ENCODE measurements at regions not wholly inside any gene's neighbourhood (a gene's known extent, or its start where the extent isn't known, plus 50 kb on each side); places are given as distances from the start of the nearest gene placed in this dataset.

- DNase-seq (ENCODE audit: low spot score), result no peak
Measured at GRCh38 chr2:204428675-204429074, 116.6 kb upstream of the PARD3B start.

DNA sequence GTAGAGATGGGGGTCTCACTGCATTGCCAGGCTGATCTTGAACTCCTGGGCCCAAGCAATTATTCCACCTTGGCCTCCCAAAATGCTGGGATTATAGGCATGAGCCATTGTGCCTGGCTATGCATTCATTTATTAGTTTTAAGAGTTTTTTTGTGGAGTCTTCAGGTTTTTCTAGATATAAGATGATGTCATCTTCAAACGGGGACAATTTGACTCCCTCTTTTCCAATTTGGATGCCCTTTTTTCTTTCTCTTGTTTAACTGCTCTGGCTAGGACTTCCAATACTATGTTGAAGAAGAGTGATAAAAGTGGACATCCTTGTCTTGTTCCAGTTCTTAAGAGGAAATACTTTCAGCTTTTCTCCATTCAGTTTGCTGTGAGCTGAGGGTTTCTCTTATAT, 113.7 kb upstream of the PARD3B start:
- no peak for DNase-seq (ENCODE audit: low spot score)

DNA sequence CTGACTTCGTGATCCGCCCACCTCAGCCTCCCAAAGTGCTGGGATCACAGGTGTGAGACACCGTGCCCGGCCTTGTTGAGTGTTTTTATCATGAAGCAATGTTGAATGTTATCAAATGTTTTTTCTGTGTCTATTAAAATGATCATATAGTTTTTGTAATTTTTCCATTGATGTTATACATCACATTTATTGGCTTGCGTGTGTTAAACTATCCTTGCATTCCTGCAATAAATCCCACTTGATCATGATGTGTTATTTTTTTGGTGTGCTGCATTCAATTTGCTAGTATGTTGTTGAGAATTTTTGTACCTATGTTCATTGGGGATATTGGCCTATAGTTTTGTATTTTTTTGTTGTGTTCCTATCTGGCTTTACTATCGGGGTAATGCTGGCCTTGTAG, 113.1 kb upstream of the PARD3B start:
- DNase-seq (ENCODE audit: low spot score), result no peak

DNA sequence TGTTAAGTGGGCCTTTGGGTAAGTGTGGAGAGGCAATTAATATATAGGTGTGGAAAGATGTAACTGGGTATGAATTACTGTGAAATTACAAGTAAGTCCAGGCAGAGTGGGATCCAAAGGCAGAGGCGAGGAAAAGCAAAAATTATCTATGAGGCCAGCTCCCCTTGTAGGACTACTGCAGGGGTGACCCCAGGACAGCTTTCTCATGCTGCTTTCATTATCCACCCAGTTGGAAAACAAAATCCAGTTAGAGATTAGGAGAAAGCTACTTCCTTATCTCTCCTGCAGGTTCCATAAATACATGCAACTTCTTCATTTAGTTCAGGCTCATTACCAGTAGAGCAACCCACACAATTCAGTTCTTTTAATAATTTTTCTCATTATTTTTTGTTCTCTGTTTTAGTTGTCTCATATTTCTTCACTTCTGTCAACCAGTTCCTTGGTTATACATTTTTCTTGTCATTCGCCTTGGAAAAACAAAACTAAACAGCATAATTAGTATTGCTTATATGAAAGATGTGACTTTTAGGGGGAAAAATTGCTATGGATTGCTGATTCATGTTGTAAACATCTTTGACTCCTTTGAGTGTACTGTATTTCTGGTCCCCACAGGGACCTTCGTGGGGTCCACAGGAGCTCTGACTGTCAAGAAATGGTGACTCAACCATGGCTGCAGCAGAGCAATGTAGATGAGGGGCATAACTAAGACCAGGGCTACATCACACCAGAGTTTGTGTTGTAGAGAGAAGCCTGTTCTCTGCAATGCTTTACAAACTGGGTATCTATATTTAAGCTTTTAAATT, 110.4 kb upstream of the PARD3B start:
- DNase-seq (ENCODE audit: low spot score), result no peak

DNA sequence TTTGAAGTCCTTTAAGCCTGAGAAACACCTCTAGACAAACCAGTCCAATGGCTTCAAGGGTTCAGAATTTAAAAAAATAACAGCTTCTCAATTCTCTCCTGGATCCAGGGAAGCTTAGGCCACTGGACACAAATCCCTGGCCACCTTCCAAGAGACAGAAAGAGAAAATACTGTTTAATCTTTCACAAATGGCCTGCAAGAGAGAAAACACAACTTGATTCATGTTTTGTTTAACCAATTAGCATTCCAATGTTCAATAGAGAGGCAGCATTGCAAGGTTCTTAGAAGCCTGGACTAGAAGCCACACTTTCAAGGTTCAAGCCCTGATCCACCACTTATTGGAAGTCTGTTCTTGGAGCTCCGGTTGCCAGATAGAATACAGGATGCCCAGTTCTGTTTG, 109.0 kb upstream of the PARD3B start:
- no peak for DNase-seq (ENCODE audit: low spot score)

DNA sequence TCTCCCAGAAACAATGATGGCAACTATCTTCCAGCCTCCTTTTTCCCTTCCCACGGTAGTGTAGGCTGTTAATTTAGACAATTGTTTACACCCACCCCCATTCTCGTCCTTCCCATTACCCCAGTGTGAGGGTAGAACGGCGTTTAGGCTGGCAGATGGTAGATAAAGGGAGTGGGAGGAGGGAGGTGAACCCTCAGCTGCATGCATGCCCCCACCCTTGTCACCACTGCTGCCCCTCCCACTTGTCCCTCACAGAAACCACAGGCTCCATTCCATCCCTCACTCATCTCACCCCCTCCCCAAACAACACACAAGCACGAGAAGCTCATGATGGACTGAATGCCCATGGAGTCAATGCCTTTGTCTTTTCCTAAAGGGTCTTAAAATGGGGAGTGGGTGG, 107.9 kb upstream of the PARD3B start:
- no peak for DNase-seq (ENCODE audit: low spot score)

GRCh38 chr2:204437815-204438756, 107.2 kb upstream of the PARD3B start:
- DNase-seq (ENCODE audit: low spot score), result no peak

GRCh38 chr2:204441316-204441715, 104.0 kb upstream of the PARD3B start:
- no peak for DNase-seq (ENCODE audit: low spot score)

GRCh38 chr2:204445149-204445548, 100.1 kb upstream of the PARD3B start:
- DNase-seq (ENCODE audit: low spot score), result no peak

GRCh38 chr2:204447722-204448121, 97.6 kb upstream of the PARD3B start:
- no peak for DNase-seq (ENCODE audit: low spot score)

GRCh38 chr2:204449977-204450376, 95.3 kb upstream of the PARD3B start:
- DNase-seq (ENCODE audit: low spot score), result no peak

DNA sequence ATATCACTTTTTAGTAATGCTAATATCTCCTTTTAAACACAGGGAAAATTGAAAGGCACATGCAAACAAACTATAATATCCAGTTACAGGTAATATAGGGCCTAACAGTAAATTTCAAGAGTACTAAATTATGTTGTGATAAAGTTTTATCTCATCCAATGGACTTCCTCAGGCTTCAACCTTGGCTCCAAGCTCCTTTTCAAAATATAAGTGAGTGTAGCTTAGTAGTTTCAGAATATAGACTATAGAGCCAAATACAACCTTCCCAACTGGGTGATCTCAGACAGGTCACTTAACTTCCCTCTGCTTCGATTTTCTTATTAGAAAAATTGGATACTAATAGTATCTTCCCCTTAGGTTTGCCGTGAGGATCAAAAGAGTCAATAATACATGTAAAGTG, 93.5 kb upstream of the PARD3B start:
- DNase-seq (ENCODE audit: low spot score), result no peak

DNA sequence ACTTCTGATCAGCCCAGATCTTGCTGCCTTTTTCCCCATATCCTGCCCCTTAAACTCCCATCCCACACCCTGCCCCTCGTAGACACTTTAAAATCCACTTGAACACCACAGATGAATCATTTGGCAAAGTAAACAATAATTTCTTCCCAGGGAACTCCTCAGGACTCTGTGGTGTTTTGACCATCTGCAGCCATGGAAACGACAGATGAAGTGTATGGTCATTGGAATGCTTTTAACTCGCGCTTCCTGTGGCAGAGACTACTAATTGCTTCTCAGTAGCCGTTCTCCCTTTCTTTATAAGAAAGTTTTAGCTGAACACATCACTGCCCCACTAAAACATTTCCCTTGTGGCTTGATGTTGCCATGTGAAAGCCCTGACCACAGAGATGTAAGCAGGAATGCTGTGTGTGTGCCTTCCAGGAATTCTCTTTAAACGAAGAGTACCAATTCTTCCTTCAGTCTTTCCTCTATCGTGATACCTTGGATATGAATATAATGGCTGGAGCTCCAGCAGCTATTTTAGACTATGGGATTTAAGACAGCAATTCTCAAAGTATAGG, 92.7 kb upstream of the PARD3B start:
- no peak for DNase-seq (ENCODE audit: low spot score)

- DNase-seq (ENCODE audit: low spot score), result no peak
Measured at GRCh38 chr2:204453730-204454167, 91.5 kb upstream of the PARD3B start.

DNA sequence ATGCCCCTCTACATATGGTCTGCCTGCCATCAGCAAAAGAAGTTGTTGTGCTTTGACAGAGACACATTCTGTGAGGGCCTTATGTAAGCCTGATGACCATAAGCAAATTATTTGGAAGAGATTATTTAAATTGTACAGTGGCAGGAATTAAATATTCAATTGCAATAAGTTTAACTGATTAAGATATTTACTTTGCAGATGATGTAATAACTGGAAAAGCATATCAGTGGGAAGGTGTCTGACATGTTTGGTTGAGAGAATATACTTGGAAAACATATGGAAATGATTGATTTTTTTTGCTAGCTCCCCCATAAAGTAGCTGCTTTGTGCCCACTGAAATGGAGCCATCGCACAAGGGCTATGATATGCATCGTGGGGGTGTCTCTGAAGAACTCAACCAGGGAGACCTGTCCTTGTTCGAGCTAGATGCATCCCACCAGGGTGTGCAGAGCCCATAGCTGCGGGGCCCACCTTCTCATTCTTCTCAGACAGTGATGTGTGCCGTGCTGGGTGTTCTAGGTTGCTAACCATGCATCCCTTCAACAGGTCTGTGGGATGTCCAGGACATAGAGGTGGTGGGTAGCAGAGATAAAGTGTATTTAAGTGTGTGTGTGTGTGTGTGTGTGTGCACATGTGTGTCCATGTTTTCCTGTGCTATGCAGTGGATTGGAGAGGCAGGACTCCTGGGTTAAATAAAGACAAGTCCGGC, 90.4 kb upstream of the PARD3B start:
- DNase-seq (ENCODE audit: low spot score), result no peak

GRCh38 chr2:204468746-204469429, 76.4 kb upstream of the PARD3B start:
- DNase-seq (ENCODE audit: low spot score), result peak; percentile 76

- no peak for DNase-seq (ENCODE audit: low spot score)
Measured at GRCh38 chr2:204470178-204470620, 75.1 kb upstream of the PARD3B start.

DNA sequence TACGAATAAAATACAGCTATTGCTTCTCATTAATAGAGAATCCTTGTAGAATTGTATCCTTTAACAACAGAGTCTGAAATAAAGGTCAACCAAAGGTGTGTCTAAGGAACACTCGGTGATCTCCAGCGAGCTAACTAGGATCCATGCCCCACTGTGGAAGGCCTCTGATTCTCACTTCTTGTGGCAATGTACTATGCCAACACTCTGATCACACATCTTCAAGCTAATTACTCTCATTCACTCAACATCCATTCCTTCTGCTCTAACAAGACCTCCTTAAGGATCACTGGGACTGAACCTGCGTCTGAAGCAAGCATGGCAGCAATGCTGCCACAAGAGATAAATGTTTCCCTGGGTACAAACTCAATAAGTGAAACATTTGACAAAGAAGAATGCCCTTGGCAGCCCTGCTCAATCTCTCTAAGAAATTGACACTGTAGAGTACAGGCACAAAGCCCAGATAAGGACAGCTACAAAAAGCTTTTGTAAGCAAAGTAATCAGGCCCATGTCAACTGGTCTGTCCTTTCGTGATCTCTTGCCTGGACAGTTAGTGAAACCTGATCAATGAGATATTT, 74.6 kb upstream of the PARD3B start:
- no peak for DNase-seq (ENCODE audit: low spot score)

GRCh38 chr2:204472375-204472774, 72.9 kb upstream of the PARD3B start:
- no peak for DNase-seq (ENCODE audit: low spot score)

- DNase-seq (ENCODE audit: low spot score), result no peak
Measured at GRCh38 chr2:204473224-204473623, 72.1 kb upstream of the PARD3B start.

GRCh38 chr2:204475399-204475798, 69.9 kb upstream of the PARD3B start:
- peak; percentile 80 for DNase-seq (ENCODE audit: low spot score)

All from SK-N-DZ (cell line).